Activated CD8-positive, alpha-beta memory T cell treated with anti-CD3 and anti-CD28 coated beads, Interleukin-2, amount 50 U/mL, for 4 hours (primary cell): ENCODE measurements at regions not wholly inside any gene's neighbourhood (a gene's known extent, or its start where the extent isn't known, plus 50 kb on each side); places are given as distances from the start of the nearest gene placed in this dataset.

Experiments
- DNase-seq: peaks from one replicate; pipeline ENCODE4 v3.0.0-alpha.2; 2020

- DNase-seq: no peak
Measured at GRCh38 chr22:49112176-49112575, 715.5 kb downstream of the BRD1 start.

GRCh38 chr22:49111085-49111484, 716.6 kb downstream of the BRD1 start:
- no peak for DNase-seq

GRCh38 chr22:49108636-49109315, 718.9 kb downstream of the BRD1 start:
- DNase-seq: no peak

GRCh38 chr22:49107961-49108530, 719.6 kb downstream of the BRD1 start:
- no peak for DNase-seq

GRCh38 chr22:49107561-49107960, 720.1 kb downstream of the BRD1 start:
- no peak for DNase-seq

- DNase-seq: no peak
Measured at GRCh38 chr22:49106842-49107152, 720.9 kb downstream of the BRD1 start.

GRCh38 chr22:49106096-49106841, 721.4 kb downstream of the BRD1 start:
- no peak for DNase-seq

- no peak for DNase-seq
Measured at GRCh38 chr22:49104434-49104833, 723.2 kb downstream of the BRD1 start.

GRCh38 chr22:49103314-49104059, 724.2 kb downstream of the BRD1 start:
- DNase-seq: no peak

- no peak for DNase-seq
Measured at GRCh38 chr22:49102367-49102766, 725.3 kb downstream of the BRD1 start.

GRCh38 chr22:49101873-49102272, 725.8 kb downstream of the BRD1 start:
- no peak for DNase-seq

GRCh38 chr22:49101225-49101624, 726.4 kb downstream of the BRD1 start:
- DNase-seq: no peak

GRCh38 chr22:49100773-49101172, 726.9 kb downstream of the BRD1 start:
- no peak for DNase-seq

GRCh38 chr22:49100316-49100715, 727.4 kb downstream of the BRD1 start:
- DNase-seq: no peak

- no peak for DNase-seq
Measured at GRCh38 chr22:49099496-49100124, 728.1 kb downstream of the BRD1 start.

GRCh38 chr22:49099089-49099488, 728.6 kb downstream of the BRD1 start:
- DNase-seq: no peak

GRCh38 chr22:49097966-49098365, 729.7 kb downstream of the BRD1 start:
- DNase-seq: no peak

GRCh38 chr22:49097171-49097925, 730.3 kb downstream of the BRD1 start:
- no peak for DNase-seq

GRCh38 chr22:49096476-49096875, 731.2 kb downstream of the BRD1 start:
- DNase-seq: no peak

GRCh38 chr22:49095366-49095765, 732.3 kb downstream of the BRD1 start:
- no peak for DNase-seq

GRCh38 chr22:49094858-49095257, 732.8 kb downstream of the BRD1 start:
- DNase-seq: no peak

- no peak for DNase-seq
Measured at GRCh38 chr22:49094151-49094550, 733.5 kb downstream of the BRD1 start.
